Lung microvascular endothelial cell (primary cell): ENCODE measurements at regions not wholly inside any gene's neighbourhood (a gene's known extent, or its start where the extent isn't known, plus 50 kb on each side); places are given as distances from the start of the nearest gene placed in this dataset.
"Not testable (repeated sequence)": the region's sequence is repeated elsewhere in the genome, so short reads cannot be mapped to it uniquely, and the experiment has no call there.

Experiments used
- DNase-seq, 2 donors: peaks; one replicate each; pipeline versions ENCODE4 v3.0.0 to v3.0.0-alpha.2; 2010; ENCODE audit warnings: low read depth in 2 of 2

DNA sequence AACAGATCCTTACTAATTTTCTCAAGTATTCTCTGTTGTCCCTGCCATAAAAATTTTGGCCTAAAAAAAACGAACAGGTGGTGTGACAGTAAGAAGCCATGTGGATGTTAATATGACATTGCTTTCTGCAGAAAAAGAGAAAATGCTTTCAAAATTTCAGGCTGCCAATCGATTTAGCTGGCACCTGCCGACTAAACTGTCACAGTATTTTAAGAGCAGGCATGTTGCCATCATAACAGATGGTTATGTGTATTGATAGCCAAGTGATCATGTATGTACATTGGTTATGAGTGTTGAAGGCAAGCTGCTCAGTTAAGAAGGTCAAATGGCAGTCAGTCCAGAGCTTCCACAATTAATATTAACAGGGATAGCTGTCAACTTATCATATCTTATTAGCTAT, 1017.0 kb downstream of the MRPL39 start:
- no peak for DNase-seq

- DNase-seq: no peak
These were observed 1023.8 kb downstream of the MRPL39 start for GRCh38 chr21:24583473-24583872.

- DNase-seq: no peak
These were observed 1030.0 kb downstream of the MRPL39 start for GRCh38 chr21:24577301-24577700.

- DNase-seq: no peak
These were observed 1046.0 kb downstream of the MRPL39 start for GRCh38 chr21:24561291-24561690.

DNA sequence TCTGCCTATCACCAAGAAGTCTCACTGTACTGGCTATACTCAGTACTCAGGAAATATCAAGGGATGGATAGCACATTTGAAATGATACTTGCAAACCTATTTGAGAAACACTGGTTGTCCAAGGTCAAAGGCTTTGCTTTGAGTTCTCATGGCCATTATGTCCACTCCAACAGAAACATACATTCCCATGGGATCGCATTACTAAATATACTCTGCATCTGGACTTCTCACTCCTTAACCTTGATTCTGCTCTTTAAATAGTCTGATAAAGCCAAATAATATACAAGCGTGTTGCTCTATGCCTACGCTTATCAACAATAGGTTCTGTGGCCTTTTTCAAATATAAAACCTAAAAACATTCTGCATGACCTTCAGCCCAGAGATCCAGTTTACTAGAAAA, 1054.8 kb downstream of the MRPL39 start:
- DNase-seq: no peak

DNA sequence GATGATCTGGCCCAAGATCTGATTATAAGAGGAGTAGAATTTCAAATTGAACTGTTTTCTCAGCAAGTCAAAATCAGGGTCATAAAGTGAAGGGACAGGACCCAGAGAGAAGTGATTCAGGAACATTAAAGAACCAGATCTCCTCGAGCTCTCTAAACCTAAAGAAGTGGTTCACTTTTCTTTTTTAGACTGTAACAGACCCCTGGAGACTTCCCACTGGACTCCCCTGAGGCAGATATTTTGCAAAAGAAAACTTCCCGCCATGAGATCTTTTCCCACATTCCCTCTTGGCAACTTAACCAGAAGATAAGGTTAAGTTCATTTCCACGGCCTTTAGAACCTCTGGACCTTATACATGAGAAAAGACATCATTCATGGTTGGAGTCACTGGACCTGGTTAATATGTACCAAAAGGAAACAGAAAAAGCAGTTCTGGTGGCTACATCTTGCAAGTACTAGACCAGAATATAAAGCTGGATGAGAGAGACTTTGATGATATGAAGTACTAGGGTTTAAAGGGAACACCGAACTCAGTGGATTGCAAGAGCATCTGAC, 1061.4 kb downstream of the MRPL39 start:
- DNase-seq: no peak

DNA sequence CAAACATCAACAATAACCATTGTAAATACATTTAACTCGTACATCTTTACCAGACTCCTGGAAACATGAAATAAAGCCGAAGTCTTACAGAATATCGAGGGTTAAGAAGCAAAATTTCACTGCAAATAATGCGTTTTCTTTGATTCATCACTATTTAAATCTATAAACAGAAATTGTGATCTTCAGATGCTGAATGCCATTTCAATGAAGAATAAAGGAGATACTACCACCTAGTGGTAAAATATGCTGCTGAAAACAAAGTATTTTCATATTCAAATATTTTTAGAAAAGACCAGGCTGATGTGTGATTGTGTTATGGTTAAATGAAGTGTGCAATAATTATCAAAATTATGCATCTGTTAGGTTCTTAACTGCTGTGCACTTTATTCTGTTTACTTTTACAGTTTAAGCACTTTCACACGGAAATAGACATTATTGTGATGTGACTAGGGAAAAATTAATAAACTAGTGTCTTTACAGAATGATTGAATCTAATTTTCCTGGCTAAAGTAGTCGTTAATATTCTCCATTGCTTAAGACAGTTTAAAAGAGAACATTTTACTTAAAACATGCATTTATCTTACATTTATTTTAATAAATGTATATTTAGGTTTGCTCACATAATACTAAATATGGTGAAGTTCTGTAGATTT, 1093.1 kb downstream of the MRPL39 start:
- no peak for DNase-seq

DNA sequence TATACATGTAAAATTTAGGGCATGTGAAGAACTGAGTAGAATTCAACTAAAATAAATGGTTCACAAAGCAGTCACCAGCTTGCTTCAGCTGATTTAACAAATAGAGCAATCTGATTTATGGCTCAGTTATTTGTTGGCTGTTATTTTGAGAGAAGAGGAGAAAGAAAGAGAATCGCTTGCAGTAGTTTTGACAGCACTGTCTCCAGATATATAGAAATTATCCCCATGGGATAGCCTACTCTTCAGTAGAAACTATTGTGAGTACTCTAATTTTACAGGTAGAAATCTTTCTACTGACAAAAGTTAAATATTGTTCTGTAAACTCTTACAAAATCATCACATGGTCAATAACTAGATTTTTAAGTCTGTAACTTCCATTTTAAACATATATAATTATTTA, 1098.2 kb downstream of the MRPL39 start:
- DNase-seq: no peak

- no peak for DNase-seq
These were observed 1120.3 kb downstream of the MRPL39 start for GRCh38 chr21:24486973-24487372.

GRCh38 chr21:24483361-24483760, 1123.9 kb downstream of the MRPL39 start:
- not testable (repeated sequence) for DNase-seq

- no peak for DNase-seq
These were observed 1136.4 kb downstream of the MRPL39 start for GRCh38 chr21:24470852-24471251.

- peak in 1 of 2 donors; percentile 0 for DNase-seq
These were observed 1150.9 kb downstream of the MRPL39 start for GRCh38 chr21:24456358-24456757.

DNA sequence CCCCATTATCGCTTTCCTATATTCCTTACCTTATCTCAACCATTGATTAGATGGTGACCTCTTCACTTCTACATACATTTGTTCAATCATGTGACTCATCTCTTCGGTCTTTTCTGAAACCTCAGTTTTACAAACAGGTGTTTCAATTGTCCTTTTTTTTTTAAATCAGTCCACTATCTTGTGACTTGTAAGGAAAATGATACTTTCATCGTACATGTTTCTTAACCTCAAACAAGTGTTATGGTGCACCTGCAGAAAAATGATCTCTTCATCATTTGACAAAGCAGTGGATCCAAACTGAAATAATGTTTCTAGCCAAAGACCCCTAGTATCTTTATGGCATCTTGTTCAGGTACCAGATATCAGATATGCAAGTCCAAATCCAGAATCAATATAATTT, 1157.2 kb downstream of the MRPL39 start:
- no peak for DNase-seq

DNA sequence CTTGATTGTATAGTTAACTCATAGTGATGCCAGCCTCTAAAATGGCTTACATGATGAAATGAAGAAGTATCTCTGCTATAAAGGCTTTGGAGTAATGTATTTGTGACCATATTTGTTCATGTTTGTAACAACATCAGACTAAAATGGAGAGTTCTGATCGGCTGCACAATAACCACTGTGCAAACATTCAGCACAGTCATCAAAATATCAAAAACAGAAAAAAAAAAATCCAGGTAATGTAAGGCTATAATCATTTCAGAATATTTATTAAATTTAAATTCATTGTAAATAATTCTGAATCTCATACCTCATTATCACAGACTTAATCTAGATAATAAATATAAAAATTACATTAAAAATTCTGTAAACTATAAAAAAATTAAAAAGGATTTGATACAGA, 1161.8 kb downstream of the MRPL39 start:
- DNase-seq: no peak

DNA sequence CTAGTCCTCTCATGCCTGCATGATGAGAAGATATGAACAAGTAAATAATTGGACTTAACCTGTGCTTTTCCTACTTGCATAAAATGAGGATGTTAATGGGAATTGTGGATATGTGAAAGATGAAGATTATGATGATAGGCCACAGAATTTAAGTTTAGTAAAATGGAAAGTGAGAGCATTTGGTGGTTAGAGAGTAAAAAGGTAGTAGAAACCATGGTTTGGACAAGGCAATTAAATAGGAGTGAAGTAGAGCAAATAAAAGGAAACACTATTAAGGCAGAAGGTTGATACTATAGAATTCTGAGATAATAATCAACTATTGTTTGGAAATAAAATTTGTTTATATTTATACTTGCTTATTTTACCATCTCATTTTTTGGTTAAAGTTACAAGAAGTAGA, 1162.5 kb downstream of the MRPL39 start:
- no peak for DNase-seq

- DNase-seq: no peak
These were observed 1171.0 kb downstream of the MRPL39 start for GRCh38 chr21:24436236-24436635.

DNA sequence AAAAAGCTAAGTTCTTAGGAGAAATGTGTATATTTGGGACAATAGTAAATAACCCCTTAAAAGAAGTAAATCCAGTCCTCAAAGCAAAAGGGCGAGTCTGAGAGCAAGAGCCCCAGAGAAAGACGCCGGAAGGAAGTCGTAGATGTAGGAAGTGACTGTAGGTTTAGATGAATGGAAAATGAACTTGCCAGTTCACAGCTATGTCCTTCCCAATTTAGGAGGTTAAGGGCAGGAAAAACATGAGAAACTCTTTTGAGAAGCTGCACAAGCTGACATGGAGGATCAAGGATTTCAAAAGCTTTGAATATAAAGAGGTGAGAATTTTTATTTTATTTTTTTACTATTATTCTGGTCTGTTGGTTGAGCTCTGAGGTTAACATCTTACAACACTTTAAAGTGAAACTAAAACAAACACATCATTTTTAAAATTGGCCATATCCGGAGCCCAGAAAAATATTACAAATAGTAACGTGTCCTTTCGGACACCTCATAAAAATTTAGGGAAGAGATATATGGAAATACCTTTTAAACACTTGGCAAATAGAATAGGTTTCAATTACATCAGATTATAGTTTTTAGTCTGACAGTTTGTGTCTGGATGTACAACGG, 1178.6 kb downstream of the MRPL39 start:
- DNase-seq: no peak

DNA sequence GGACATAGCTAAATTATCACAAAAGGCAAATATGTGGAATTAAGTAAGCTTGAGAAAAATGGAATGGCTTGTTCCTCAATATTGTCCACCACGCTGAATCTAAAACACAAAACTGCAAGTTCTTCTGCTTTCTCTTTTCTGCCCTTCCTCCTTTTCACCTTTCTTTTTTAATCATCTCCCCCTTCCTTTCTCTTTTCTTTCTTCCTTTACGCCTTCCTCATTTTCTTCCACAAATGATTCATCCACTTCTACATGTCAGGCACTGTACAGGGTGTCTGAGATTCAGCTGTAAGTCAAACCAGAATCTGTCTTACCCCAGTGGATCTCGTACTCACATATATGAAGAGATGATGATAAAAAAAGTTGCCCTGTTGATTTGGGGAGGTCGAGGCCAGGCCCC, 1182.5 kb downstream of the MRPL39 start:
- DNase-seq: no peak

DNA sequence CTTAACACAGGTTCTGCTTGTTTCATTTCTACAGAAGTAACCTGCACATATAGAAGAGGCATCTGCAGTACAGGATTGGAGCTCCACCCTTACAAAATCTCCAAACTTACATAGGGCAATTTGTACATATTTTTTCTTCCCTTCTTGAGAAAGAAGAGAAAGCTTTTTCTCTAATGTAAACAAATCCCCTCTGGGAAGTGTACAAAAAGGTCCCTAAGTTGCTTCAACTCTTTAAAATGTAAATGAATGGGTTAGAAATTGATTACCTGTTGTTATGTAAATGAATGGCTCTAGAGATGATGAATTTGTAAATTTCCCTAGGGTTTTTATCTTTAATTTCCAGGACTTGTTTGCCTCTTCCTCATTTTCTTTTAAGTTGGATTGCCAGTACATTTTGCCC, 1183.7 kb downstream of the MRPL39 start:
- DNase-seq: no peak

DNA sequence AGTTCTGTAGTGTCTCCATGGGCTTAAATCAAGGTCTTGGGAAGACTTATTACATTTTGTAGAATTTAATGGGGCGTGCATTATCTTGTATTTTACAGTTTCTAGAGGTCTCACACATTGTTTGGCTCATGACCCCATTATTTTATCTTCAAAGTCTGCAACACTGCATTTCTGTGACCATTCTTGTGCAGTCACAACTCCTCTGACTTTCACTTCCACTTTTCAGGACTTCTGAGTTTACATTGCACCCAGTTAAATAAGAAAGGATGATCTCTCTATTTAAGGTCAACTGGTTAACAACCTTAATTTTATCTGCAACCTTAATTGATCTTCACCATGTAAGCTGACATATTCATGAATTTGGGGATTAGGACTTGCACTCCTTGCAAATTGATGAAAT, 1186.6 kb downstream of the MRPL39 start:
- no peak for DNase-seq

DNA sequence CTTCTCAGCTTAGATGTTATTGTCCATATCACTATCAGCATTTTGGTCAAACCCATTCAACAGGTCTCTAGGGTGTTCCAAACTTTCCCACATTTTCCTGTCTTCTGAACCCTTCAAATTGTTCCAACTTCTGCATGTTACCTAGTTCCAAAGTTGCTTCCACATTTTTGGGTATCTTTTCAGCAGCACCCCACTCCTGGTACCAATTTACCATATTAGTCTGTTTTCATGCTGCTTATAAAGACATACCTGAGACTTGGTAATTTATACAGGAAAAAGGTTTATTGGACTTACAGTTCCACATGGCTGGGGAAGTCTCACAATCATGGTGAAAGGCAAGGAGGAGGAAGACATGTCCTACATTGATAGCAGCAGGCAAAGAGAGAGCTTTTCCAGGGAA, 1187.6 kb downstream of the MRPL39 start:
- not testable (repeated sequence) for DNase-seq

GRCh38 chr21:24418671-24419070, 1188.6 kb downstream of the MRPL39 start:
- DNase-seq: no peak

- no peak for DNase-seq
These were observed 1195.9 kb downstream of the MRPL39 start for GRCh38 chr21:24411429-24411828.
